Right atrium auricular region (tissue), 2 donors: ENCODE measurements at regions not wholly inside any gene's neighbourhood (a gene's known extent, or its start where the extent isn't known, plus 50 kb on each side); places are given as distances from the start of the nearest gene placed in this dataset.

Source experiments
- DNase-seq: peaks from one replicate; pipeline ENCODE4 v3.0.0-alpha.2; 2019; ENCODE audit warnings: low spot score
- H3K27ac ChIP-seq, 2 donors: fragments of 200-600 bp; sonication (generic); 1 replicate in 1 of 2; 2 replicates in 1 of 2; pipeline ENCODE4 v1.5.1; 2016 to 2019
- H3K27me3 ChIP-seq, 2 donors: fragments of 200-600 bp; sonication (generic); one replicate each; pipeline versions ENCODE4 v1.5.1 to v1.6.0; 2017 to 2019
- H3K36me3 ChIP-seq: fragments of 200-600 bp; sonication (generic); one replicate; pipeline ENCODE4 v1.5.1; 2016
- H3K4me1 ChIP-seq, 2 donors: fragments of 200-600 bp; sonication (generic); one replicate each; pipeline versions ENCODE4 v1.5.1 to v1.6.0; 2017 to 2019
- H3K4me3 ChIP-seq, 2 donors: fragments of 200-600 bp; sonication (generic); 1 replicate in 1 of 2; 2 replicates in 1 of 2; pipeline ENCODE4 v1.5.1; 2017 to 2019; ENCODE audit warnings: mild to moderate bottlenecking in 1 of 2, moderate library complexity in 1 of 2
- H3K9me3 ChIP-seq, 2 donors: fragments of 200-600 bp; sonication (generic); one replicate each; pipeline ENCODE4 v1.5.1; 2019
- TF ChIP-seq, protein P1 (sequence below), 2 donors: fragments of 200-600 bp; sonication (generic); IDR thresholded peaks; one replicate each; pipeline ENCODE4 v1.5.1; 2019; ENCODE audit warnings: antibody characterized with exemption in 2 of 2

DNA sequence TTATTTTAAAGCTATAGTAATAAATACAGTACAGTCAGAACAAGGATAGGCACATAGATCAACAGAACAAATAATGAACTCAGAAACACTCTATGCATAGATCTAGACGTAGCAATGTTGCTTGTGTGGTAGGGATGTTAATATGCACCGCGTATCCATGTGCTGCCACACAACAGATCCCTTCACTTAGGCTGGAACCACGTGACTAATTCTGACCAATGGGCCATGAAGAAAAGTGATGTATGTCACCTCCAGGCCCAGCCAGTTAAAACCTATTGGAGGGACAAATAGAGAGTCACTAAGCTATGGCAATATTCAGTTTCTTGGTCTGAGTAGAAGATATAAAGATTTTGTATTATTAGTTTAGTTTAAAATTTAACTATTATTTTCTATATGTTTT is 91.4 kb downstream of the ADAMTS1 start:
- H3K27me3 ChIP-seq = no peaks in the 10 kb centered on the region
- TF ChIP-seq, protein P1, sequence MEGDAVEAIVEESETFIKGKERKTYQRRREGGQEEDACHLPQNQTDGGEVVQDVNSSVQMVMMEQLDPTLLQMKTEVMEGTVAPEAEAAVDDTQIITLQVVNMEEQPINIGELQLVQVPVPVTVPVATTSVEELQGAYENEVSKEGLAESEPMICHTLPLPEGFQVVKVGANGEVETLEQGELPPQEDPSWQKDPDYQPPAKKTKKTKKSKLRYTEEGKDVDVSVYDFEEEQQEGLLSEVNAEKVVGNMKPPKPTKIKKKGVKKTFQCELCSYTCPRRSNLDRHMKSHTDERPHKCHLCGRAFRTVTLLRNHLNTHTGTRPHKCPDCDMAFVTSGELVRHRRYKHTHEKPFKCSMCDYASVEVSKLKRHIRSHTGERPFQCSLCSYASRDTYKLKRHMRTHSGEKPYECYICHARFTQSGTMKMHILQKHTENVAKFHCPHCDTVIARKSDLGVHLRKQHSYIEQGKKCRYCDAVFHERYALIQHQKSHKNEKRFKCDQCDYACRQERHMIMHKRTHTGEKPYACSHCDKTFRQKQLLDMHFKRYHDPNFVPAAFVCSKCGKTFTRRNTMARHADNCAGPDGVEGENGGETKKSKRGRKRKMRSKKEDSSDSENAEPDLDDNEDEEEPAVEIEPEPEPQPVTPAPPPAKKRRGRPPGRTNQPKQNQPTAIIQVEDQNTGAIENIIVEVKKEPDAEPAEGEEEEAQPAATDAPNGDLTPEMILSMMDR (IDR thresholded peaks at IDR 0.05) = no peak
- no peak overlapping the region for H3K27ac ChIP-seq
- no peaks in the 10 kb centered on the region for H3K4me1 ChIP-seq
- no peaks in the 10 kb centered on the region for H3K9me3 ChIP-seq
- H3K36me3 ChIP-seq = no peaks in the 10 kb centered on the region
- DNase-seq = no peak
- no peak overlapping the region for H3K4me3 ChIP-seq

DNA sequence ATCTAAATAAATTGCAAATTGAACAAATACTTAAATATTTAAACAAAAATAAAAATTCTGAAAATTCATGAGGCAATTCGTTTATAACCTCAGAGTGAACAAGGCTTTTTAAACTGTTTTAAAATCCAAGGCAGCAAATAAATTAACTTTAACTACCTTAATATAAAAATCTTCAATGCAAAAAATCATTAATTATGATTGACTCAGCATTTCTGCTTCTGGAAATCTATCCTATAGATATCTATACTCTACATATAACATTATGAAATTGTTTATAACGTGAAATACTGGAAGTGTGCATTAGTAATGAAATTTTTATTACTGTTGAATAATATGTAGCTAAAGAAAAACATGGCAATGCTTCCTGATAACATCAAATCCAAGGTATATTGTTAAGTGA is 92.4 kb downstream of the ADAMTS1 start:
- DNase-seq = no peak
- Histone ChIP-seq H3K36me3 (no peaks in the 10 kb centered on the region), H3K4me3 (no peak overlapping the region), H3K27ac (no peak overlapping the region), H3K27me3 (no peaks in the 10 kb centered on the region), H3K9me3 (no peaks in the 10 kb centered on the region), H3K4me1 (no peaks in the 10 kb centered on the region)
- TF ChIP-seq, protein P1 (IDR thresholded peaks at IDR 0.05) = no peak

DNA sequence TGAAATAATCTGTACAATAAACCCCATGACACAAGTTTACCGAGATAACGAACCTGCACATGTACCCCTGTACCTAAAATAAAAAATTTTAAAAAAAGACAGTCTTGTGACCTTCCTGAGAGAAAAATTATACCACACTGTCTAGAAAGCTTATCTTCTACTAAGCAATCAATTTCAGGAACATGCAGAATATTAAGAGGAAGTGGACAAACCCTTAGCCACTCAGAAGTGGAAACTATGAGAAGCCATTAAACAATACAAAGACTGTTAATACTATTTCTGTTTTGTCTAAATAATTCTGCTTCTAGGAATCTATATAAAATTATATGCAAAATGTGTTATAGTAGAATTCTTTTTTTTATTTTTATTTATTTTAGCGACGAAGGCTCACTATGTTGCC is 93.9 kb downstream of the ADAMTS1 start:
- no peaks in the 10 kb centered on the region for H3K4me1 ChIP-seq
- no peaks in the 10 kb centered on the region for H3K36me3 ChIP-seq
- TF ChIP-seq, protein P1 (IDR thresholded peaks at IDR 0.05) = no peak
- no peak for DNase-seq
- H3K27ac ChIP-seq = no peak overlapping the region
- no peaks in the 10 kb centered on the region for H3K9me3 ChIP-seq
- no peak overlapping the region for H3K4me3 ChIP-seq
- no peaks in the 10 kb centered on the region for H3K27me3 ChIP-seq

DNA sequence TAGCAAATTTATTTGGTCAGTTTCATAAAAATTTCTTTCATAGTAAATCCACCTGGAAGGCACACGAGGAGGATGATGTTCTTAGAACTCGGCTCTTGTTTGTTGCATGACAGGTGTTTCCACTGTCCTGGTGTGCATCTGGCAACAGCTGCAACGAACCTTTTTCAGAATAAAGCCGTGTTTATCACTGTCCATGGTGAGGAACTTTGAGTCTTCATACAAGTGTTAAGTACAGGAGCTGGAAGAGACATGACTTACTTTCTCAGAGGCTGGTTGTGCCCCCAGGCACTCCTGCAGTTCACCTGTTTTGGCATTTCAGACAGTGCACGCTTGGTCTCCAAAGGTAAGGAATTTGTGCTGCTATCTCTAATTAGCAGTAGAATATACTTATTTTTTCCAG is 97.1 kb downstream of the ADAMTS1 start:
- H3K27me3 ChIP-seq = no peaks in the 10 kb centered on the region
- H3K36me3 ChIP-seq = no peaks in the 10 kb centered on the region
- no peak overlapping the region for H3K4me3 ChIP-seq
- H3K9me3 ChIP-seq = no peaks in the 10 kb centered on the region
- no peak overlapping the region for H3K27ac ChIP-seq
- TF ChIP-seq, protein P1 (IDR thresholded peaks at IDR 0.05) = no peak
- H3K4me1 ChIP-seq = no peaks in the 10 kb centered on the region
- no peak for DNase-seq

DNA sequence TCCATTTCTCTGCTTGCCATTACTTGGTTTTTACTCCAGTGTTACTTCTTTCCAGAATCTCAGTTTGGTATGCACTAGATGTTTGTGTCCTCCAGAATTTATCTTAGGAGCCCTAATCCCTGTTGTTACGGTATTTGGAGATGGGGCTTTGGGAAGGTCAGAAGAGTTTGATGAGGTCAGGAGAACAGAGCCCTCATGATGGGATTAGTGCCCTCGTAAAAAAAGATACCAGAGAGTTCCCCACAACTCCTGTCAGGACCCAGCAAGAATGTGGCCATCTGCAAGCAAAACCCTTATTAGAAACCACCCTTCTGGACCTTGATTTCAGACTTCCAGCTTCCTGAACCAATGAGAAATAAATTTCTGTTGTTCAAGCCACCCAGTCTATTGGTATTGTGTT is 98.0 kb downstream of the ADAMTS1 start:
- no peak overlapping the region for H3K27ac ChIP-seq
- H3K27me3 ChIP-seq = no peaks in the 10 kb centered on the region
- H3K9me3 ChIP-seq = no peaks in the 10 kb centered on the region
- no peak overlapping the region for H3K4me3 ChIP-seq
- TF ChIP-seq, protein P1 (IDR thresholded peaks at IDR 0.05) = no peak
- DNase-seq = no peak
- H3K36me3 ChIP-seq = no peaks in the 10 kb centered on the region
- no peaks in the 10 kb centered on the region for H3K4me1 ChIP-seq

DNA sequence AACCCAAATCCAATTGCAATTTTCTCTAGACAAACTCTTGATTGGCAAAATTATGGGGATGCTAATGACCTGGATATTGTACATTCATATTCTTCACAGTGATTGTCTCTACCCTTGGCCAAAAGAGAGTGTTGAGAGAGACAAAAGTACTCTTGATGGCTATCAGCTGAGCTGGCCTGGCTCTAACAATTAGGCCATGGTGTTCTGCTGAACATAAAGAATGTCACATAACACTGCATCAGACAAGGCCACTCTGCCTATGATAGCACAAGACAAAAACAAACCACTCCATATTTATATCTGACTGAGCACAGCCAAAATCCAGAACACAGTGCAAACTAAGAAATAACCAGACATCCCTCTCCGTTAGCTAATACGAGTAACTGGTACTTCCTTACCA is 101.7 kb downstream of the ADAMTS1 start:
- Histone ChIP-seq H3K36me3 (no peaks in the 10 kb centered on the region), H3K9me3 (no peaks in the 10 kb centered on the region), H3K27ac (no peak overlapping the region), H3K4me3 (no peak overlapping the region), H3K4me1 (no peaks in the 10 kb centered on the region), H3K27me3 (no peaks in the 10 kb centered on the region)
- TF ChIP-seq, protein P1 (IDR thresholded peaks at IDR 0.05) = no peak
- DNase-seq = no peak
